K562 (cell line): ENCODE measurements at regions not wholly inside any gene's neighbourhood (a gene's known extent, or its start where the extent isn't known, plus 50 kb on each side); places are given as distances from the start of the nearest gene placed in this dataset.
A peak's percentile ranks its signal among the peaks of the same experiment; 100 is the strongest.

Source experiments
- ARID2 ChIP-seq: fragments of 450-650 bp; IDR thresholded peaks from 2 replicates; pipeline ENCODE4 v1.6.1; 2017; ENCODE audit warnings: antibody characterized with exemption, mild to moderate bottlenecking
- CREB5 ChIP-seq: fragments of 250-450 bp; sonication (Bioruptor Pico); IDR thresholded peaks from 2 replicates; pipeline ENCODE4 v1.5.0; 2020; ENCODE audit warnings: mild to moderate bottlenecking
- E4F1 ChIP-seq: fragments of 250-450 bp; sonication (Bioruptor Pico); IDR thresholded peaks from 2 replicates; pipeline ENCODE4 v1.5.0; 2021; ENCODE audit warnings: mild to moderate bottlenecking, borderline replicate concordance
- KAT2B ChIP-seq: IDR thresholded peaks from one replicate; pipeline ENCODE4 v1.6.1; 2012; ENCODE audit warnings: low read depth, mild to moderate bottlenecking, control low read depth, inconsistent platforms, low read length, moderate library complexity
- KLF16 ChIP-seq: IDR thresholded peaks from 2 replicates; pipeline ENCODE4 v1.6.1; 2016; ENCODE audit warnings: antibody characterized with exemption
- MIER1 ChIP-seq: fragments of 450-650 bp; IDR thresholded peaks from 2 replicates; pipeline ENCODE4 v1.6.1; 2016; ENCODE audit warnings: antibody characterized with exemption, mild to moderate bottlenecking, low read depth
- MTA2 ChIP-seq: fragments of 450-650 bp; IDR thresholded peaks from 2 replicates; pipeline ENCODE4 v1.6.1; 2016; ENCODE audit warnings: low read depth
- MTF1 ChIP-seq: fragments of 250-450 bp; sonication (Bioruptor Pico); IDR thresholded peaks from 2 replicates; pipeline ENCODE4 v1.9.0; 2021; ENCODE audit warnings: moderate library complexity, mild to moderate bottlenecking, inconsistent platforms, borderline replicate concordance
- NR2F6 ChIP-seq: fragments of 450-650 bp; formaldehyde crosslinking; IDR thresholded peaks from 2 replicates; pipeline ENCODE4 v1.4.0; 2020; ENCODE audit warnings: mild to moderate bottlenecking
- NRF1 ChIP-seq, 2 experiments: fragments of 450-650 bp; IDR thresholded peaks in 1 of 2; conservative IDR thresholded peaks in 1 of 2; 2 replicates each; pipeline ENCODE4 v1.6.1; 2014; ENCODE audit warnings: mild to moderate bottlenecking in 2 of 2
- PATZ1 ChIP-seq: fragments of 250-450 bp; sonication (Bioruptor Pico); IDR thresholded peaks from 2 replicates; pipeline ENCODE4 v1.5.0; 2020; ENCODE audit warnings: mild to moderate bottlenecking, borderline replicate concordance
- PHF20 ChIP-seq: fragments of 450-650 bp; IDR thresholded peaks from 2 replicates; pipeline ENCODE4 v1.6.1; 2018; ENCODE audit not compliant: partially characterized antibody
- RBM17 ChIP-seq: fragments of 200-400 bp; formaldehyde crosslinking; IDR thresholded peaks from 2 replicates; pipeline ENCODE4 v1.6.1; 2017; ENCODE audit warnings: low read depth, mild to moderate bottlenecking, low read length, borderline replicate concordance
- SREBF1 ChIP-seq: fragments of 150-350 bp; IDR thresholded peaks from 2 replicates; pipeline ENCODE4 v1.6.1; 2014; ENCODE audit warnings: antibody characterized with exemption, low read depth, low read length, borderline replicate concordance
- TCF7 ChIP-seq: sonication (generic); IDR thresholded peaks from 2 replicates; pipeline ENCODE4 v1.6.1; 2016; ENCODE audit warnings: antibody characterized with exemption, borderline replicate concordance
- YBX1 ChIP-seq: fragments of 450-650 bp; IDR thresholded peaks from 2 replicates; pipeline ENCODE4 v1.7.1; 2016; ENCODE audit warnings: mild to moderate bottlenecking
- ZBTB17 ChIP-seq: fragments of 450-650 bp; formaldehyde crosslinking; IDR thresholded peaks from 2 replicates; pipeline ENCODE4 v1.4.0; 2020; ENCODE audit warnings: mild to moderate bottlenecking
- ZNF133 ChIP-seq: fragments of 250-450 bp; sonication (Bioruptor Pico); IDR thresholded peaks from 2 replicates; pipeline ENCODE4 v1.4.0; 2020; ENCODE audit warnings: mild to moderate bottlenecking
- ZNF263 ChIP-seq: sonication (generic); formaldehyde crosslinking; IDR thresholded peaks from 2 replicates; pipeline ENCODE4 v1.8.0; 2022; ENCODE audit warnings: mild to moderate bottlenecking, missing genetic modification reagents, borderline replicate concordance
- ZNF583 ChIP-seq: fragments of 250-450 bp; sonication (Bioruptor Pico); IDR thresholded peaks from 2 replicates; pipeline ENCODE4 v1.4.0; 2020
- ZNF584 ChIP-seq: fragments of 200-800 bp; sonication (Bioruptor generic); IDR thresholded peaks from 2 replicates; pipeline ENCODE4 v1.6.1; 2016; ENCODE audit warnings: low read depth, mild to moderate bottlenecking, missing genetic modification characterization, missing compliant biosample characterization
- ZNF699 ChIP-seq: fragments of 250-450 bp; sonication (Bioruptor Pico); IDR thresholded peaks from 2 replicates; pipeline ENCODE4 v1.8.0; 2021; ENCODE audit warnings: mild to moderate bottlenecking, moderate library complexity; ENCODE audit not compliant: insufficient replicate concordance

GRCh38 chr2:191597186-191597751 is 80.7 kb upstream of the NABP1 start (continued):
- TF ChIP-seq PATZ1 (CRISPR knock-in tag) (no peak), YBX1 (no peak), NRF1 (conservative IDR thresholded peaks at IDR 0.05 in 1 of 2, IDR thresholded peaks at IDR 0.05 in 1 of 2) (no peak), CREB5 (no peak), PHF20 (no peak), ZNF699 (CRISPR knock-in tag) (no peak), ZNF584 (CRISPR knock-in tag) (peak; percentile 68; the same call in 1 of the 2 replicates), ZBTB17 (CRISPR knock-in tag) (0 out of 2 replicates have a peak, but pooled peaks have one; percentile 55), MIER1 (no peak), SREBF1 (no peak), KAT2B (no peak), MTF1 (no peak), NR2F6 (CRISPR knock-in tag) (no peak), RBM17 (no peak), ZNF263 (CRISPR knock-in tag) (no peak), E4F1 (no peak), ZNF583 (CRISPR knock-in tag) (no peak), TCF7 (no peak), MTA2 (peak; percentile 98), ARID2 (no peak), KLF16 (peak; percentile 95), ZNF133 (no peak)
